ENCODE measurements at regions not wholly inside any gene's neighbourhood (a gene's known extent, or its start where the extent isn't known, plus 50 kb on each side); places are given as distances from the start of the nearest gene placed in this dataset.

DNA sequence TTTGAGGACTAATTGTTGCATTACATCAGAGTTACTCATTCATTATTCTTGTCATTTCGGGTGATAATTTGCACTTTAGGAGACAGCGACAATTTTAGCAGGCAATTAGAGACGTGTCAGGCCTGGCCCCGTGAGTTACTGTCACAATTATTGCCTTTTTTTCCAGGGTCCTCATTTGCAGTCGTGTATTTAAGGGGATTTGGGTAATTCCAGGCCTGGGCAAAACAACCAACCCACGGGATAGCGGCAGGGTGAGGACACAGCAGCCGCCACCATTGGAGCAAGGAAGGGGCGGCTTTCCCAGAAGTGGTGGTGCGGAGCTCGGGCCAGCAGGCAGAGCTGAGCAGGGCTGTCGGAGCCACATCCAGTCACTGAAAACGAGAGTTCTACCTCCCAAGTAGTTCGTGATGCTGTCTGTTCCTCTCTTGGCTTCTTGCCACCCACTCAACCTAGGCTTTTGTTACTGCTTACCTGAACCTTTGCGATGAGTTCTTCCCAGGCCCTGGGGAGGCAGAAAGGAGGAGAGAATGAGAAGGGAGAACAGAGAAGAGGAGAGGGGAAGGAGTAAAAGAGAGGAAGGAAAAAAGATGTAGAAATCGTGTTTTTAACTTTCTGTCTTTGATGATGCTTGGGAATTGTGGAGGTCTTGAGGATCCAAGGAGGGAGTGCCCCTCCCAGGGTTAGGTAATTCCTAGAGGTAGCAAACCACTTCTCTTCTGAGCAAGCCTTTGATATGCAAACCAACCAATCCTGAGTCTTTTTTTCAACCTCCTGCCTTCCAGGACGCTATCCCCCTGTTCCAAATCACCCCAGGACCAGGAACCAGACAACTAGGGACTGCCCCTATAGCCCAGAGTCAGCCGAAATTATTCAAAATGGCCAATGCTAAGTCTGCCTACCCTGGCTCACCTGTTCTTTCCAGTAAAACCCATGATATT is 236.1 kb downstream of the MIAT start:
- H3K4me3 Mint-ChIP-seq = no peak overlapping the region
- peaks cover 48% of the 10 kb centered on the region for H3K27me3 Mint-ChIP-seq
- peaks cover 4% of the 10 kb centered on the region for H3K9me3 Mint-ChIP-seq
- H3K27ac Mint-ChIP-seq = no peak overlapping the region
- H3K4me1 Mint-ChIP-seq = peaks cover 8% of the 10 kb centered on the region
- no peak for ATAC-seq (replicated peaks)
- H3K36me3 Mint-ChIP-seq (ENCODE audit: low read depth) = no peaks in the 10 kb centered on the region

- H3K4me3 Mint-ChIP-seq = no peak overlapping the region
- peak overlapping the region; percentile 19 for H3K27ac Mint-ChIP-seq
- peaks cover 48% of the 10 kb centered on the region for H3K27me3 Mint-ChIP-seq
- H3K36me3 Mint-ChIP-seq (ENCODE audit: low read depth) = no peaks in the 10 kb centered on the region
- H3K4me1 Mint-ChIP-seq = peaks cover 8% of the 10 kb centered on the region
- peak; percentile 38 for ATAC-seq (replicated peaks)
- H3K9me3 Mint-ChIP-seq = peaks cover 4% of the 10 kb centered on the region
Measured at GRCh38 chr22:26894362-26894761, 237.0 kb downstream of the MIAT start.

DNA sequence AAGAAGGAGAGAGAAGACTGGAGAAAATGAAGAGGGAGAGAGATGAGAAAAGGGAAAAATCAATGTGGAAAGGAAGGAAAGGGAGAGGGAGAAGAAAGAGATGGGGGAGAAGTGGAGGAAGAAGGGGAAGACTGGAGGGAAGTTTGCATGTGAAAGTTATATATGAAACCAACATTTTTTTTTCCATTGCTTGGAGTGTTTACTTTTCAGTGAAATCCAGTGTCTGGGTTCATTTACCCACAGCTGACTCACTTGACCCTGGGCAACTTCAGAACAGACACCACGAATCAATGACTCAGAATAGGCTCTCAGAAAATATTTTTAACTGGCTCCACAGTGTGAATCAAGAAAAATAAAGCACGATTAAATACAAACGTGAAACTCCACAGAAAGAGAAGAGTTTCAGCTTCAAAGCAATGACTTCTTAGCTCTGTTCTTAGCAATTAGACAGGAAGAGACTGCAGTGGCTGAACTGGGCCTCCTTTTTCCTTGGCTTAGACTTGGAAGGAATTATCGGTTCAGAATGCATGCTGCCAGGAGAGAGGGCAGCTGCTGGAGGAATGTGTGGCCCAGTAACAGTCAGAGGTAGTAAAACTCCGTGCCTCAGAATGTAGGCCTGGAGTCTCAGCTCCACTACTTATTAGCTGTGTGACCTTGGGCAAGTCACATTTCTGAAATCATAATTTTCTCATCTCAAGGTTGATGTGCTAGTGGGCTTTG is 237.5 kb downstream of the MIAT start:
- Mint-ChIP-seq H3K4me3 (no peak overlapping the region), H3K4me1 (peaks cover 8% of the 10 kb centered on the region), H3K36me3 (ENCODE audit: low read depth) (no peaks in the 10 kb centered on the region), H3K9me3 (peaks cover 4% of the 10 kb centered on the region), H3K27ac (peak overlapping the region; percentile 19), H3K27me3 (peaks cover 48% of the 10 kb centered on the region)
- ATAC-seq (replicated peaks) = peak; percentile 90

GRCh38 chr22:26897384-26897783 is 240.0 kb downstream of the MIAT start:
- Mint-ChIP-seq H3K4me1 (peaks cover 8% of the 10 kb centered on the region), H3K27me3 (peaks cover 45% of the 10 kb centered on the region)

GRCh38 chr22:26898946-26899605 is 241.7 kb downstream of the MIAT start:
- peaks cover 8% of the 10 kb centered on the region for H3K4me1 Mint-ChIP-seq
- H3K27ac Mint-ChIP-seq = no peak overlapping the region

More at GRCh38 chr22:26897384-26897783, 240.0 kb downstream of the MIAT start:
- H3K36me3 Mint-ChIP-seq (ENCODE audit: low read depth) = no peaks in the 10 kb centered on the region
- no peak for ATAC-seq (replicated peaks)
- peaks cover 4% of the 10 kb centered on the region for H3K9me3 Mint-ChIP-seq
- H3K27ac Mint-ChIP-seq = no peak overlapping the region
- no peak overlapping the region for H3K4me3 Mint-ChIP-seq

DNA sequence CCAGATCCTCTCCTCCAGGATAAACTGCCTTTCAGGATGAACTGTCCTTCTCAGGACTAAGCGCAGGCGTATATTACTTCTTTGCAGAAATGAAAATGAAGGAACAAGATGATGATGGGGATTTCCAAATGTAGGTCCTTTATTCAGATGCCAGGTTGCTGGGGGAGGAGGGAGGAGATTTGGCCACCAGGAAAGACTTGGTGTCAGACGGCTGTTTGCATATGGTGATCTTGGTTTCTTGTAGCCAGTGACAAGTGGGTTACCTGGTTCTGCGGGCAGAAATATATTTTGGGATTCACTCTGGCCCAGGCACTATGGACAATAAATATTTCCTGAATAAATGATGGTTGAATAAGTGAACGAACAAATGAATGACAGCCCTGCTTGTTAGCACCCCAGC is 243.4 kb downstream of the MIAT start:
- ATAC-seq (replicated peaks) = no peak
- Mint-ChIP-seq H3K4me3 (no peak overlapping the region), H3K9me3 (no peaks in the 10 kb centered on the region), H3K27ac (no peak overlapping the region), H3K27me3 (peaks cover 52% of the 10 kb centered on the region), H3K4me1 (no peaks in the 10 kb centered on the region), H3K36me3 (ENCODE audit: low read depth) (no peaks in the 10 kb centered on the region)

More at GRCh38 chr22:26898946-26899605, 241.7 kb downstream of the MIAT start:
- H3K9me3 Mint-ChIP-seq = peaks cover 4% of the 10 kb centered on the region
- no peak overlapping the region for H3K4me3 Mint-ChIP-seq
- H3K27me3 Mint-ChIP-seq = peaks cover 44% of the 10 kb centered on the region
- no peaks in the 10 kb centered on the region for H3K36me3 Mint-ChIP-seq (ENCODE audit: low read depth)
- ATAC-seq (replicated peaks) = no peak

DNA sequence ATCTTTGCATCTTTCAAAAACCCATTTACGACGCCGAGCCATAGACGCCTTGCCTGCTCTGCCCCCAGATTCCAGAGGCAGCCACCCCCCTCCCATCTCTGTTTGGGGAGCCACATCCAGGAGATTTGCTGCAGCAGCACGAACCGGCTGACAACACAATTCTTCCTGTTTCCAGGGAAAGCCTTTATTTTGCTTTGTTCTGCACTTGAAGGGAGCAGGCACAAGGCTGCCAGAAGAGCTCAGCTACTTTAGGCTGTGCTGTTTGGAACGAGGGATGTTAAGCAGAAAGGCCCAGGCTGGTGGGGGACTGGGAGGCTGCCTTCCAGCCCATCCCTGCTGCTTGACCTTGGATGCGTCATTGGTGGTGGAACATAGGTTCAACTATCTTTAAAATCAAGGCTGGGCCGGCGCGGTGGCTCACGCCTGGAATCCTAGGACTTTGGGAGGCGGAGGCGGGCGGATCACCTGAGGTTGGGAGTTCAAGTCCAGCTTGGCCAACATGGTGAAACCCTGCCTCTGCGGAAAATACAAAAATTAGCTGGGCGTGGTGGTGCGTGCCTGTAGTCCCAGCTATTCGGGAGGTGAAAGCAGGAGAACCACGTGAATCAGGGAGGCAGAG is 243.9 kb downstream of the MIAT start:
- no peaks in the 10 kb centered on the region for H3K36me3 Mint-ChIP-seq (ENCODE audit: low read depth)
- peaks cover 52% of the 10 kb centered on the region for H3K27me3 Mint-ChIP-seq
- no peak overlapping the region for H3K27ac Mint-ChIP-seq
- no peaks in the 10 kb centered on the region for H3K4me1 Mint-ChIP-seq
- no peak for ATAC-seq (replicated peaks)
- H3K9me3 Mint-ChIP-seq = no peaks in the 10 kb centered on the region
- no peak overlapping the region for H3K4me3 Mint-ChIP-seq

DNA sequence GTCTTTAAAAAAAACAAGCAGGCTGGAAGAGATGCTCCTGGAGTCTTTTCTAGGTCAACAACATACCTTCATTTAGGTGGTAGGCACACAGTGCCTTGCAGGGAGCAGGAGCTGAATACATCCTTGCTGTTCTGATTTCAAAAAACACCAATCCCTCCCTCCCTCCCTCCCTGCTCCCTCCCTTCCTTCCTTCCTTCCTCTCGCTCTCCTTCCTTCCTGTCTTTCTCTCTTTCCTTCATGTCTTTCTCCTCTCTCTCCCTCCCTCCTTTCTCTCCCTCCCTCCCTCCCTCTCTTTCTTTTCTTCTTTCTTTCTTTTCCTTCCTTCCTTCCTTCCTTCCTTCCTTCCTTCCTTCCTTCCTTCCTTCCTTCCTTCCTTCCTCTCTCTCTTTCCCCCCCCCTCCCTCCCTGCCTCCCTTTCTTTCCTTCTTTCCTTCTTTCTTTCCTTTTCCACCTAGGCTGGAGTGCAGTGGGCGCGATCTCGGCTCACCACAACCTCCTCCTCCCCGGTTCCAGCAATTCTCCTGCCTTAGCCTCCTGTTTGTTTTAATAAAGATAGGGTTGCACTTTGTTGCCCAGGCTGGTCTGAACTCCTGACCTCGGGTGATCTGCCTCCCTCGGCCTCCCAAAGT is 245.1 kb downstream of the MIAT start:
- Mint-ChIP-seq H3K4me1 (no peaks in the 10 kb centered on the region), H3K36me3 (ENCODE audit: low read depth) (no peaks in the 10 kb centered on the region), H3K27ac (no peak overlapping the region), H3K4me3 (peak overlapping the region; percentile 13), H3K9me3 (no peaks in the 10 kb centered on the region), H3K27me3 (peaks cover 53% of the 10 kb centered on the region)
- ATAC-seq (replicated peaks) = no peak

GRCh38 chr22:26903030-26903856 is 245.9 kb downstream of the MIAT start:
- H3K36me3 Mint-ChIP-seq (ENCODE audit: low read depth) = no peaks in the 10 kb centered on the region
- no peaks in the 10 kb centered on the region for H3K4me1 Mint-ChIP-seq
- H3K27me3 Mint-ChIP-seq = peaks cover 45% of the 10 kb centered on the region
- ATAC-seq (replicated peaks) = no peak
- no peak overlapping the region for H3K27ac Mint-ChIP-seq
- no peaks in the 10 kb centered on the region for H3K9me3 Mint-ChIP-seq
- H3K4me3 Mint-ChIP-seq = peak overlapping the region; percentile 13

GRCh38 chr22:26904483-26904882 is 247.1 kb downstream of the MIAT start:
- no peak overlapping the region for H3K27ac Mint-ChIP-seq
- H3K4me3 Mint-ChIP-seq = no peak overlapping the region
- H3K36me3 Mint-ChIP-seq (ENCODE audit: low read depth) = no peaks in the 10 kb centered on the region
- H3K4me1 Mint-ChIP-seq = no peaks in the 10 kb centered on the region
- H3K27me3 Mint-ChIP-seq = peaks cover 44% of the 10 kb centered on the region
- no peak for ATAC-seq (replicated peaks)
- H3K9me3 Mint-ChIP-seq = no peaks in the 10 kb centered on the region

GRCh38 chr22:26905076-26905475 is 247.7 kb downstream of the MIAT start:
- no peaks in the 10 kb centered on the region for H3K9me3 Mint-ChIP-seq
- no peaks in the 10 kb centered on the region for H3K4me1 Mint-ChIP-seq
- no peak for ATAC-seq (replicated peaks)
- H3K4me3 Mint-ChIP-seq = no peak overlapping the region
- no peak overlapping the region for H3K27ac Mint-ChIP-seq
- no peaks in the 10 kb centered on the region for H3K36me3 Mint-ChIP-seq (ENCODE audit: low read depth)
- peaks cover 44% of the 10 kb centered on the region for H3K27me3 Mint-ChIP-seq

GRCh38 chr22:26905640-26906039 is 248.3 kb downstream of the MIAT start:
- H3K27ac Mint-ChIP-seq = no peak overlapping the region

DNA sequence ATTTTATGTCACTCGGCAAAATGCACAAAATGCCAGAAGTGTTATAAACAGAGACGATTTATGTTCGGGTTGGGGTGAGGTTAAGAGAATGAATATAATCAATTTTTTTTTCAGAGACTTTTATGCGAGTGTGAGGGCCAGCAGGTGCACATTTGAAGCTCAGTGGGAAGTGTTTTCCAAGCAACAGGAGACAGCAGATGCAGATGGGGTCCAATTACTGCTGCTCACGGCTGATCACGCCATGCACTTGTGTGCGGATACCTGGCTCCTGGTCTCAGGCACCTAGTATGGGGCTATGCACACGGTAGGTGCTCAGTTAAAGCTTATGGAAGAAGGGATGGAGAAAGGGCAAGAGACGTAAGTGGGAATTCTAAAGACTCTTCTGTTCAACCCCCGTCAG is 249.1 kb downstream of the MIAT start:
- Mint-ChIP-seq H3K27ac (no peak overlapping the region), H3K36me3 (ENCODE audit: low read depth) (no peaks in the 10 kb centered on the region), H3K9me3 (no peaks in the 10 kb centered on the region), H3K4me3 (no peak overlapping the region), H3K4me1 (no peaks in the 10 kb centered on the region), H3K27me3 (peaks cover 35% of the 10 kb centered on the region)
- ATAC-seq (replicated peaks) = no peak

More at GRCh38 chr22:26905640-26906039, 248.3 kb downstream of the MIAT start:
- H3K4me1 Mint-ChIP-seq = no peaks in the 10 kb centered on the region
- H3K4me3 Mint-ChIP-seq = no peak overlapping the region
- no peaks in the 10 kb centered on the region for H3K36me3 Mint-ChIP-seq (ENCODE audit: low read depth)
- H3K27me3 Mint-ChIP-seq = peaks cover 39% of the 10 kb centered on the region
- no peaks in the 10 kb centered on the region for H3K9me3 Mint-ChIP-seq
- ATAC-seq (replicated peaks) = no peak
